ENCODE measurements at regions not wholly inside any gene's neighbourhood (a gene's known extent, or its start where the extent isn't known, plus 50 kb on each side); places are given as distances from the start of the nearest gene placed in this dataset.

GRCh38 chr6:40778196-40778595 is 191.0 kb upstream of the LRFN2 start:
- Mint-ChIP-seq H3K9me3 (no peaks in the 10 kb centered on the region), H3K27ac (no peak overlapping the region), H3K36me3 (ENCODE audit: low read depth) (no peaks in the 10 kb centered on the region), H3K4me1 (no peaks in the 10 kb centered on the region), H3K4me3 (no peak overlapping the region), H3K27me3 (peaks cover 2% of the 10 kb centered on the region)
- no peak for DNase-seq
- ATAC-seq = no peak

GRCh38 chr6:40774932-40775331 is 187.8 kb upstream of the LRFN2 start:
- no peaks in the 10 kb centered on the region for H3K36me3 Mint-ChIP-seq (ENCODE audit: low read depth)
- peaks cover 7% of the 10 kb centered on the region for H3K9me3 Mint-ChIP-seq
- H3K27me3 Mint-ChIP-seq = peaks cover 7% of the 10 kb centered on the region
- DNase-seq = no peak
- H3K4me1 Mint-ChIP-seq = no peaks in the 10 kb centered on the region
- H3K4me3 Mint-ChIP-seq = no peak overlapping the region
- no peak overlapping the region for H3K27ac Mint-ChIP-seq
- ATAC-seq = no peak

GRCh38 chr6:40770794-40771193 is 183.6 kb upstream of the LRFN2 start:
- H3K36me3 Mint-ChIP-seq (ENCODE audit: low read depth) = no peaks in the 10 kb centered on the region
- DNase-seq = no peak
- H3K27me3 Mint-ChIP-seq = peaks cover 7% of the 10 kb centered on the region
- no peak overlapping the region for H3K4me3 Mint-ChIP-seq
- ATAC-seq = no peak
- no peak overlapping the region for H3K27ac Mint-ChIP-seq
- H3K4me1 Mint-ChIP-seq = no peaks in the 10 kb centered on the region
- peaks cover 7% of the 10 kb centered on the region for H3K9me3 Mint-ChIP-seq

GRCh38 chr6:40764726-40765125 is 177.6 kb upstream of the LRFN2 start:
- H3K4me1 Mint-ChIP-seq = no peaks in the 10 kb centered on the region
- no peak overlapping the region for H3K27ac Mint-ChIP-seq
- no peak overlapping the region for H3K4me3 Mint-ChIP-seq
- DNase-seq (no peak), ATAC-seq (no peak)
- peaks cover 1% of the 10 kb centered on the region for H3K27me3 Mint-ChIP-seq
- no peaks in the 10 kb centered on the region for H3K9me3 Mint-ChIP-seq
- H3K36me3 Mint-ChIP-seq (ENCODE audit: low read depth) = no peaks in the 10 kb centered on the region

- Mint-ChIP-seq H3K4me1 (no peaks in the 10 kb centered on the region), H3K9me3 (no peaks in the 10 kb centered on the region), H3K4me3 (no peak overlapping the region), H3K36me3 (ENCODE audit: low read depth) (no peaks in the 10 kb centered on the region), H3K27ac (no peak overlapping the region), H3K27me3 (peaks cover 7% of the 10 kb centered on the region)
- DNase-seq = no peak
- ATAC-seq = no peak
Observed at GRCh38 chr6:40762981-40763380, 175.8 kb upstream of the LRFN2 start.

GRCh38 chr6:40760887-40761286 is 173.7 kb upstream of the LRFN2 start:
- Mint-ChIP-seq H3K36me3 (ENCODE audit: low read depth) (no peaks in the 10 kb centered on the region), H3K9me3 (no peaks in the 10 kb centered on the region), H3K27ac (no peak overlapping the region), H3K27me3 (peaks cover 24% of the 10 kb centered on the region), H3K4me3 (no peak overlapping the region), H3K4me1 (no peaks in the 10 kb centered on the region)
- ATAC-seq (no peak), DNase-seq (no peak)

GRCh38 chr6:40759838-40760237 is 172.7 kb upstream of the LRFN2 start:
- Mint-ChIP-seq H3K36me3 (ENCODE audit: low read depth) (no peaks in the 10 kb centered on the region), H3K27me3 (peaks cover 32% of the 10 kb centered on the region), H3K4me3 (no peak overlapping the region), H3K9me3 (no peaks in the 10 kb centered on the region), H3K4me1 (peaks cover 4% of the 10 kb centered on the region), H3K27ac (no peak overlapping the region)
- DNase-seq (no peak), ATAC-seq (no peak)

- ATAC-seq (no peak), DNase-seq (no peak)
- Mint-ChIP-seq H3K27ac (no peak overlapping the region), H3K27me3 (peaks cover 37% of the 10 kb centered on the region), H3K36me3 (ENCODE audit: low read depth) (no peaks in the 10 kb centered on the region), H3K4me3 (no peak overlapping the region), H3K4me1 (peaks cover 4% of the 10 kb centered on the region), H3K9me3 (no peaks in the 10 kb centered on the region)
Observed at GRCh38 chr6:40759264-40759663, 172.1 kb upstream of the LRFN2 start.

- H3K27ac Mint-ChIP-seq = no peak overlapping the region
- no peak for DNase-seq
Observed at GRCh38 chr6:40755749-40756452, 168.7 kb upstream of the LRFN2 start.

GRCh38 chr6:40755046-40755681 is 168.0 kb upstream of the LRFN2 start:
- Mint-ChIP-seq H3K4me1 (peaks cover 4% of the 10 kb centered on the region), H3K4me3 (no peak overlapping the region), H3K36me3 (ENCODE audit: low read depth) (no peaks in the 10 kb centered on the region), H3K27ac (no peak overlapping the region), H3K27me3 (peaks cover 46% of the 10 kb centered on the region), H3K9me3 (no peaks in the 10 kb centered on the region)
- ATAC-seq (no peak), DNase-seq (no peak)

More at GRCh38 chr6:40755749-40756452, 168.7 kb upstream of the LRFN2 start:
- H3K4me1 Mint-ChIP-seq = peaks cover 4% of the 10 kb centered on the region
- H3K27me3 Mint-ChIP-seq = peaks cover 46% of the 10 kb centered on the region
- ATAC-seq = peak; percentile 56
- H3K9me3 Mint-ChIP-seq = no peaks in the 10 kb centered on the region
- H3K36me3 Mint-ChIP-seq (ENCODE audit: low read depth) = no peaks in the 10 kb centered on the region
- no peak overlapping the region for H3K4me3 Mint-ChIP-seq

GRCh38 chr6:40754461-40755045 is 167.4 kb upstream of the LRFN2 start:
- no peaks in the 10 kb centered on the region for H3K9me3 Mint-ChIP-seq
- ATAC-seq = no peak

GRCh38 chr6:40753675-40754448 is 166.7 kb upstream of the LRFN2 start:
- H3K9me3 Mint-ChIP-seq = no peaks in the 10 kb centered on the region
- H3K4me3 Mint-ChIP-seq = no peak overlapping the region
- no peak overlapping the region for H3K27ac Mint-ChIP-seq
- H3K4me1 Mint-ChIP-seq = peaks cover 4% of the 10 kb centered on the region
- peaks cover 47% of the 10 kb centered on the region for H3K27me3 Mint-ChIP-seq
- DNase-seq (no peak), ATAC-seq (no peak)
- H3K36me3 Mint-ChIP-seq (ENCODE audit: low read depth) = no peaks in the 10 kb centered on the region

More at GRCh38 chr6:40754461-40755045, 167.4 kb upstream of the LRFN2 start:
- no peak for DNase-seq
- Mint-ChIP-seq H3K36me3 (ENCODE audit: low read depth) (no peaks in the 10 kb centered on the region), H3K27ac (no peak overlapping the region), H3K27me3 (peaks cover 50% of the 10 kb centered on the region), H3K4me1 (peaks cover 4% of the 10 kb centered on the region), H3K4me3 (no peak overlapping the region)

- Mint-ChIP-seq H3K9me3 (no peaks in the 10 kb centered on the region), H3K4me3 (no peak overlapping the region), H3K27ac (no peak overlapping the region), H3K36me3 (ENCODE audit: low read depth) (no peaks in the 10 kb centered on the region), H3K27me3 (peaks cover 49% of the 10 kb centered on the region), H3K4me1 (peaks cover 4% of the 10 kb centered on the region)
- ATAC-seq (no peak), DNase-seq (no peak)
Observed at GRCh38 chr6:40753048-40753447, 165.9 kb upstream of the LRFN2 start.

GRCh38 chr6:40744835-40745234 is 157.7 kb upstream of the LRFN2 start:
- Mint-ChIP-seq H3K4me1 (no peaks in the 10 kb centered on the region), H3K36me3 (ENCODE audit: low read depth) (no peaks in the 10 kb centered on the region), H3K27me3 (peaks cover 6% of the 10 kb centered on the region), H3K4me3 (no peak overlapping the region), H3K27ac (no peak overlapping the region), H3K9me3 (no peaks in the 10 kb centered on the region)
- no peak for ATAC-seq
- no peak for DNase-seq
